ENCODE measurements at regions not wholly inside any gene's neighbourhood (a gene's known extent, or its start where the extent isn't known, plus 50 kb on each side); places are given as distances from the start of the nearest gene placed in this dataset.

- H3K4me1 ChIP-seq (ENCODE audit: control insufficient read depth, extremely low read depth, insufficient read depth, low read length): no peaks in the 10 kb centered on the region
- H3K27ac ChIP-seq (ENCODE audit: insufficient read depth, low read depth, low read length): no peak overlapping the region
- H3K9me3 ChIP-seq (replicated peaks; ENCODE audit: control insufficient read depth, insufficient read depth, low read length): no peaks in the 10 kb centered on the region
- H3K9me1 ChIP-seq (replicated peaks; ENCODE audit: control insufficient read depth, extremely low read depth, insufficient read depth, low read length): no peaks in the 10 kb centered on the region
- DNase-seq (ENCODE audit: low read depth, low spot score) (no peak), FAIRE-seq (no peak)
- H2AFZ ChIP-seq (ENCODE audit: low read depth, low read length): no peak overlapping the region
- H3K79me2 ChIP-seq (ENCODE audit: control insufficient read depth, insufficient read depth, low read length): no peaks in the 10 kb centered on the region
- H3K4me3 ChIP-seq (replicated peaks in 1 of 3; ENCODE audit: insufficient read depth in 1 of 3, low read depth in 1 of 3, low read length in 3 of 3): no peak overlapping the region
- no peaks in the 10 kb centered on the region for H4K20me1 ChIP-seq (replicated peaks; ENCODE audit: control insufficient read depth, extremely low read depth, insufficient read depth, low read length)
- no TSS peak for BruUV-seq (replicated peaks)
- ChIA-PET CTCF (interaction anchor here (1.1 kb wide), 1 partner anchor 10 kb away, joined by 3 read pairs; no protein-coding TSS in a partner anchor), POLR2A (no interaction called here)
- no peak overlapping the region for H3K4me2 ChIP-seq (ENCODE audit: insufficient read depth, low read length)
- intact Hi-C loops (cut with micrococcal nuclease) (no loop called here), dilution Hi-C loops (cut with MboI; ENCODE audit: extremely low pct_ligation_motif_present, low sequenced_read_pairs) (no loop called here)
- no peaks in the 10 kb centered on the region for H3K36me3 ChIP-seq (ENCODE audit: control insufficient read depth in 2 of 2, extremely low read depth in 1 of 2, insufficient read depth in 2 of 2, low read length in 2 of 2)
- peaks cover 6 to 9% of the 10 kb centered on the region in 2 experiments for H3K27me3 ChIP-seq (ENCODE audit: control insufficient read depth in 2 of 2, insufficient read depth in 2 of 2, low read length in 2 of 2)
- TF ChIP-seq EZH2 (IDR thresholded peaks at IDR 0.05; ENCODE audit: borderline replicate concordance, low read depth, low read length, severe bottlenecking) (no peak), GATA2 (IDR thresholded peaks at IDR 0.05; ENCODE audit: insufficient read depth, insufficient read length, low read depth, low read length) (no peak), JUN (IDR thresholded peaks at IDR 0.05; ENCODE audit: borderline replicate concordance, insufficient read depth, insufficient read length, low read depth) (no peak), FOS (IDR thresholded peaks at IDR 0.05; ENCODE audit: borderline replicate concordance, insufficient read depth, low read length) (no peak), MYC (IDR thresholded peaks at IDR 0.05; ENCODE audit: low read depth, low read length) (no peak), CTCF (IDR thresholded peaks at IDR 0.05; ENCODE audit: extremely low read depth in 1 of 2, insufficient read depth in 1 of 2, low read depth in 1 of 2, low read length in 2 of 2) (no peak), MAX (IDR thresholded peaks at IDR 0.05; ENCODE audit: insufficient read depth, insufficient read length) (no peak), POLR2A (IDR thresholded peaks at IDR 0.05; ENCODE audit: low read depth, low read length) (no peak), POLR2AphosphoS5 (IDR thresholded peaks at IDR 0.05; ENCODE audit: insufficient read depth, low read depth, low read length) (no peak)
- no peak overlapping the region for H3K9ac ChIP-seq (replicated peaks; ENCODE audit: extremely low read depth, insufficient read depth, low read length)
Observed at GRCh38 chr4:41802590-41802989, 54.1 kb upstream of the PHOX2B start.
